ENCODE measurements at regions not wholly inside any gene's neighbourhood (a gene's known extent, or its start where the extent isn't known, plus 50 kb on each side); places are given as distances from the start of the nearest gene placed in this dataset.
"Not testable (repeated sequence)": the region's sequence is repeated elsewhere in the genome, so short reads cannot be mapped to it uniquely, and the experiment has no call there.

DNA sequence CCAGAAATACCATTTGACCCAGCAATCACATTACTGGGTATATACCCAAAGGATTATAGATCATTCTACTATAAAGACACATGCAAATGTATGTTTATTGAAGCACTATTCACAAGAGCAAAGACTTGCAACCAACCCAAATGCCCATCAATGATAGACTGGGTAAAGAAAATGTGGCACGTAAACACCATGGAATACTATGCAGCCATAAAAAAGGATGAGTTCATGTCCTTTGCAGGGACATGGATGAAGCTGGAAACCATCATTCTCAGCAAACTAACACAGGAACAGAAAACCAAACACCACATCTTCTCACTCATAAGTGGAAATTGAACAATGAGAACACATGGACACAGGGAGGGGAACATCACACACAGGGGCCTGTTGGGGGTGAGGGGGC is 85.9 kb upstream of the GPBP1 start:
- H3K27me3 ChIP-seq (ENCODE audit: low read depth); H3K36me3 ChIP-seq (replicated peaks); H3K4me1 ChIP-seq; H3K4me3 ChIP-seq; DNase-seq (ENCODE audit: low spot score in 2 of 2); in situ Hi-C loops (cut with MboI; ENCODE audit: low sequenced_read_pairs); H3K9me3 ChIP-seq: not testable (repeated sequence)

DNA sequence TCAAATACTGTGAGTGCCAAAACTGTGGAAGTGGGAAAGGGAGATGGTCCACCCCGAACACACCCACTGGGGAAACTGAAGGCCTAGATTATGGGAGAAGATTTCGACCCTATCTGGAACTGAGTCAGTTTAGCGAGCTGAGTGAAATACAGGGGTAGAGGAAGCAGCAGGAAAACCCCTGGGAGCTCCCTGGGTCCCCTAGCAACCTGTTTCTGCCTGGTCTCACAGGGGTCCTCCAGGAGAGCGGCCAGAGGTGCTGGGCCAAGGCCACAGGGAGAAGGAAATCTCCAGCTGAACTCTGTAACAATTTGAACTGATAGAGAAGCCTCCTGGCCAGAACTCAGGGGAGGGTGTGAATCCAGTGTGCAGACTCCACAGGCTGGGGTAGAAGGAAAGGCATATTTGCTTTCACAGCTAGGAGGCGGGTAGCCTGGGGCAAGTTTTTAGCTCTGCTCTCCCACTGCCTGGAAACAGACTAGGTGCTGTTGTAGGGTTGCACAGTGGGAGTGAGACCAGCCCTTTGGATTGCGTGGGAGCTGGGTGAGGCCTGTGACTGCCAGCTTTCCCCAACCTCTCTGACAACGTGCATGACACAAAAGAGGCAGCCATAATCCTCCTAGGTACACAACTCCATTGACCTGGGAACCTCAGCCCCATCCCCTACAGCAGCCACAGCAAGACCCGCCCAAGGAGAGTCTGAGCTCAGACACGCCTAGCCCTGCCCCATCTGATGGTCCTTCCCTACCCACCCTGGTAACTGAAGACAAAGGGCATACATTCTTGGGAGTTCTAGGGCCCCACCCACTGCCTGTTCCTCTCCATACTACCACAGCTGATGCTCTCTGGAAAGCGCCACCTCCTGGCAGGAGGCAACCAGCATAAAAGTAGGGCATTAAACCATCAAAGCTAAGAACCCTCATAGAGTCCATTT is 78.8 kb upstream of the GPBP1 start:
- no peaks in the 10 kb centered on the region for H3K36me3 ChIP-seq (replicated peaks)
- in situ Hi-C loops (cut with MboI; ENCODE audit: low sequenced_read_pairs) = no loop called here
- H3K4me1 ChIP-seq = no peaks in the 10 kb centered on the region; the same call in 1 of the 2 replicates
- DNase-seq (ENCODE audit: low spot score in 2 of 2) = peak; percentile 14 to 73
- no peak overlapping the region for H3K4me3 ChIP-seq
- H3K27me3 ChIP-seq (ENCODE audit: low read depth) = no peaks in the 10 kb centered on the region
- no peaks in the 10 kb centered on the region for H3K9me3 ChIP-seq

GRCh38 chr5:57097526-57097925 is 76.3 kb upstream of the GPBP1 start:
- no peaks in the 10 kb centered on the region for H3K36me3 ChIP-seq (replicated peaks)
- in situ Hi-C loops (cut with MboI; ENCODE audit: low sequenced_read_pairs) = no loop called here
- H3K4me3 ChIP-seq = no peak overlapping the region
- no peak for DNase-seq (ENCODE audit: low spot score in 2 of 2)
- no peaks in the 10 kb centered on the region for H3K9me3 ChIP-seq
- no peaks in the 10 kb centered on the region; the same call in 1 of the 2 replicates for H3K4me1 ChIP-seq
- no peaks in the 10 kb centered on the region for H3K27me3 ChIP-seq (ENCODE audit: low read depth)

DNA sequence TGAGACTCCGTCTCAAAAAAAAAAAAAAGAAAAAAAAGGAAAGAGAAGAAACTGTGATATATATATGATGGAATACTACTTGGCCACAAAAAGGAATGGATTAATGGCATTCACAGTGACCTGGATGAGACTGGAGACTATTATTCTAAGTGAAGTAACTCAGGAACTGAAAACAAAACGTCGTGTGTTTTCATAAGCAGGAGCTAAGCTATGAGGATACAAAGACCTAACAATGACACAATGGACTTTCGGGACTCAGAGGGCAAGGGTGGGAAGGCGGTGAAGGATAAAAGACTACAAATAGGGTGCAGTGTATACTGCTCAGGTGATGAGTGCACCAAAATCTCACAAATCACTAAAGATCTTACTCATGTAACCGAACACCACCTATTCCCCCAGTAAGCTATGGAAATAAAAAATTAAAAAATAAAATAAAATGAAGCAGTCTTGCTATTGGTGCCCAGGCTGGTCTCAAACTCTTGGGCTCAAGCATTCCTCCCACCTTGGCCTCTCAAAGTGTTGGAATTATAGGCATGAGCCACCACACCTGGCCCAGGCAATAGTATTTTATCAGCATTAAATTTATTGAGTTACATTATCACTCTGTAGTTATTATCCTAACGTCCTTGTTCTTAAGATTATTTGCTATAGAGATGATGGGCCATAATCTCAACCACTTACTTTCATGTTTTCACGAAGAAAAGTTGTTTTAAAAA is 71.5 kb upstream of the GPBP1 start:
- in situ Hi-C loops (cut with MboI; ENCODE audit: low sequenced_read_pairs) = no loop called here
- no peak overlapping the region for H3K4me3 ChIP-seq
- no peak for DNase-seq (ENCODE audit: low spot score in 2 of 2)
- no peaks in the 10 kb centered on the region for H3K9me3 ChIP-seq
- H3K4me1 ChIP-seq = no peaks in the 10 kb centered on the region
- H3K27me3 ChIP-seq (ENCODE audit: low read depth) = no peaks in the 10 kb centered on the region
- no peaks in the 10 kb centered on the region for H3K36me3 ChIP-seq (replicated peaks)

- in situ Hi-C loops (cut with MboI; ENCODE audit: low sequenced_read_pairs) = no loop called here
- Histone ChIP-seq H3K27me3 (ENCODE audit: low read depth) (no peaks in the 10 kb centered on the region), H3K36me3 (replicated peaks) (no peaks in the 10 kb centered on the region)
Measured at GRCh38 chr5:57102905-57103255, 71.0 kb upstream of the GPBP1 start.

DNA sequence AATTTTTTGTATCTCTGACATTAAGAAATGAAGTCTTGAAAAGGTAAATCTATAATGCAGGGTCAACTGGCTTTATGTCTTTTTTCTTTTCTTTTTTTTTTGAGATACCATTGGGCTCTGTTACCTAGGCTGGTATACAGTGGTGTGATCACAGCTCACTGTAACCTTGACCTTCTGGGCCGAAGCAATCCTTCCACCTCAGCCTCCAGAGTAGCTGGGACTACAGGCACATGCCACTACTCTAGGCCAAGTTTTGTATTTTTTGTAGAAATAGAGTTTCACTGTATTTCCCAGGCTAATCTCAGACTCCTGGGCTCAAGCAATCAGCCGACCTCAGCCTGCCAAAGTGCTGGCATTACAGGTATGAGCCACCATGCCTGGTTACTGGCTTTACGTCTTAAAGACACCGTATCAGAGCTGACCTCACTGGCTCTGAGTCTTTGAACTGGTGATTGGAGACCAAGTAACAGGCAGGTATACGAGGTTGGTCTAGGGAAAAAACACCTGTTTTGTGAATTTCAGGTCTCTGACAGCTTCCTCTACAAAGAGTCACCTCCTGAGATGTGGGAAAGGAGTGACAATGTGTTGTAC is 70.4 kb upstream of the GPBP1 start:
- no peaks in the 10 kb centered on the region for H3K4me1 ChIP-seq
- H3K9me3 ChIP-seq = no peaks in the 10 kb centered on the region
- no peaks in the 10 kb centered on the region for H3K27me3 ChIP-seq (ENCODE audit: low read depth)
- no peaks in the 10 kb centered on the region for H3K36me3 ChIP-seq (replicated peaks)
- in situ Hi-C loops (cut with MboI; ENCODE audit: low sequenced_read_pairs) = no loop called here
- DNase-seq (ENCODE audit: low spot score in 2 of 2) = no peak
- H3K4me3 ChIP-seq = no peak overlapping the region

More at GRCh38 chr5:57102905-57103255, 71.0 kb upstream of the GPBP1 start:
- H3K4me1 ChIP-seq = no peaks in the 10 kb centered on the region
- no peaks in the 10 kb centered on the region for H3K9me3 ChIP-seq
- DNase-seq (ENCODE audit: low spot score in 2 of 2) = no peak
- H3K4me3 ChIP-seq = no peak overlapping the region

- no peak for DNase-seq (ENCODE audit: low spot score in 2 of 2)
- in situ Hi-C loops (cut with MboI; ENCODE audit: low sequenced_read_pairs) = no loop called here
- Histone ChIP-seq H3K4me1 (no peaks in the 10 kb centered on the region), H3K4me3 (no peak overlapping the region), H3K36me3 (replicated peaks) (no peaks in the 10 kb centered on the region), H3K27me3 (ENCODE audit: low read depth) (no peaks in the 10 kb centered on the region), H3K9me3 (no peaks in the 10 kb centered on the region)
Measured at GRCh38 chr5:57106661-57107060, 67.2 kb upstream of the GPBP1 start.

- Histone ChIP-seq H3K4me3 (no peak overlapping the region), H3K36me3 (replicated peaks) (no peaks in the 10 kb centered on the region), H3K4me1 (no peaks in the 10 kb centered on the region), H3K9me3 (no peaks in the 10 kb centered on the region), H3K27me3 (ENCODE audit: low read depth) (no peaks in the 10 kb centered on the region)
- DNase-seq (ENCODE audit: low spot score in 2 of 2) = no peak
- in situ Hi-C loops (cut with MboI; ENCODE audit: low sequenced_read_pairs) = no loop called here
Measured at GRCh38 chr5:57111993-57112392, 61.9 kb upstream of the GPBP1 start.

DNA sequence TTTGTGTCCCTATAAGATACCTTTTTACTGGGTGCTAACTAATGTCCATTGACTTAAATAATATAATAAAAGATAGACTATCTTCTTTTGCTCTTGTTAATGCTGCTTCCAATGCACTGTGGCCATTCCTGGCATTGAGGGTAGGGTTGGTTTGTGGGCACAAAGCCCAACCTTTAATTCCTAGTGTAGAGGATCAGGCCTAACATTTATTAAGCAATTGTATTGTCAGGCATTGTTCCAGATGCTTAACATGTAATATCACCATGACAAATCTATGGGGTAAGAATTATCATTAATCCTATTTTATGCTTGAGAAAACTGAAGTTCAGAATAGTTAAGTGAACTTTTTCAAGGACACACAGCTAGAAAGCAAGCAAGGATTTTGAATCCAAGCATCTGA is 60.4 kb upstream of the GPBP1 start:
- in situ Hi-C loops (cut with MboI; ENCODE audit: low sequenced_read_pairs) = no loop called here
- no peak for DNase-seq (ENCODE audit: low spot score in 2 of 2)

DNA sequence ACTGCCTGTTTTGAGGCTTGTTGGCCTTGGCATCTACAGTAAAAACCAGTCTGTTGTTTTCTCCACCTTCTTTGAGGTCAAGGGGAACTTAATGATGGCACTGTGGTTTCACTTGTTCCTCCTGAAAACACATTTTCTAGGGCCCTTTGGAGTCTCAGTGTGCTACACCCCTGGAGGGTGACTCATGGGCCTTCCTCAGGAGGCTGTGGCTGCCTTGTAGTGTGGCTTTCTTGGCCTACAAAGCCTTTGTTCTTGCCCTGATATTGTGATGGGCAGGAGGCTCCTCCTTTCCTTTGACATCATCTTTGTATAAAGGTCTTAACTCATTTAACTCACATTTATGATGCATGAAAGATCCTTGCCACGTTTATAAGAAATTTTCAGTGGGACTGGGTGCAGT is 56.3 kb upstream of the GPBP1 start:
- Histone ChIP-seq H3K4me3 (no peak overlapping the region), H3K36me3 (replicated peaks) (no peaks in the 10 kb centered on the region), H3K4me1 (no peaks in the 10 kb centered on the region), H3K9me3 (no peaks in the 10 kb centered on the region), H3K27me3 (ENCODE audit: low read depth) (no peaks in the 10 kb centered on the region)
- DNase-seq (ENCODE audit: low spot score in 2 of 2) = no peak
- in situ Hi-C loops (cut with MboI; ENCODE audit: low sequenced_read_pairs) = no loop called here

More for the DNA sequence above, 60.4 kb upstream of the GPBP1 start:
- no peaks in the 10 kb centered on the region for H3K9me3 ChIP-seq
- no peak overlapping the region for H3K4me3 ChIP-seq
- no peaks in the 10 kb centered on the region for H3K27me3 ChIP-seq (ENCODE audit: low read depth)
- no peaks in the 10 kb centered on the region for H3K4me1 ChIP-seq
- no peaks in the 10 kb centered on the region for H3K36me3 ChIP-seq (replicated peaks)

DNA sequence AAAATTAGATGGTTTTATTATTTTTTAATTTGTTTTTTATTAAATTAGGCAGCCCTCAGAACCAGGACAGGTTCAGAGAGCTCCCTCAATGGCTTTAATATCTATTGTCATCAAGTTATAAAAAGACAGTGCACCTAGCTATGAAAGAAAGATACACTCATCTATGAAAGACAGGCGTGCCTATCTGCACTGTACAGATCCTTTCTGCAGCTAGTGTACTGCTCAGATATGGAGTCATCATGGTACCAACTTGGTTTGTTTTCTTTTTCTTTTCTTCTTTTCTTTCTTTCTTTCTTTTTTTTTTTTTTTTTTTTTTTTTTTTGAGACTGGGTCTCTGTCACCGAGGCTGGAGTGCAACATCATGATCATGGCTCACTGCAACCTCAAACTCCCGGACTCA is 54.8 kb upstream of the GPBP1 start:
- Histone ChIP-seq H3K36me3 (replicated peaks) (no peaks in the 10 kb centered on the region), H3K4me1 (no peaks in the 10 kb centered on the region), H3K27me3 (ENCODE audit: low read depth) (no peaks in the 10 kb centered on the region), H3K4me3 (no peak overlapping the region), H3K9me3 (no peaks in the 10 kb centered on the region)
- in situ Hi-C loops (cut with MboI; ENCODE audit: low sequenced_read_pairs) = no loop called here
- no peak for DNase-seq (ENCODE audit: low spot score in 2 of 2)

DNA sequence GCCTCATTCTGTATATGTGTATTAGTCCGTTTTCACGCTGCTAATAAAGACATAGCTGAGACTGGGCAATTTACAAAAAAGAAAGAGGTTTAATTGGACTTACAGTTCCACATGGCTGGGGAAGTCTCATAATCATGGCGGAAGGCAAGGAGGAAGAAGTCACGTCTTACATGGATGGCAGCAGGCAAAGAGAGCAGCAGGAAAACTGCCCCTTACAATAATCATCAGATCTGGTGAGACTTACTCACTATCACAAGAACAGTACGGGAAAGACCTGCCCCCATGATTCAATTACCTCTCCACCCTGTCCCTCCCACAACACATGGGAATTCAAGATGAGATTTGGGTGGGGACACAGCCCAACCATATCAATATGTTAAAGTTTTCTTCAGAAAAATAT is 49.8 kb upstream of the GPBP1 start:
- H3K36me3 ChIP-seq (replicated peaks) = no peaks in the 10 kb centered on the region
- in situ Hi-C loops (cut with MboI; ENCODE audit: low sequenced_read_pairs) = no loop called here
- no peaks in the 10 kb centered on the region for H3K27me3 ChIP-seq (ENCODE audit: low read depth)
- H3K4me3 ChIP-seq = no peak overlapping the region
- H3K4me1 ChIP-seq = no peaks in the 10 kb centered on the region
- no peaks in the 10 kb centered on the region for H3K9me3 ChIP-seq
- DNase-seq (ENCODE audit: low spot score in 2 of 2) = no peak
